GM23338 (cell line): ENCODE measurements at regions not wholly inside any gene's neighbourhood (a gene's known extent, or its start where the extent isn't known, plus 50 kb on each side); places are given as distances from the start of the nearest gene placed in this dataset.
A peak's percentile ranks its signal among the peaks of the same experiment; 100 is the strongest.

ENCODE experiments used
- ATAC-seq: fragments of 200-7000 bp; cut with Tn5 transposase; 3 replicates; pipeline ENCODE4 v1.9.1; 2020
- DNase-seq: peaks from one replicate; pipeline ENCODE4 v3.0.0-alpha.2; 2015; ENCODE audit warnings: low spot score
- H2AFZ ChIP-seq: fragments of 200-600 bp; sonication (generic); 2 replicates; pipeline ENCODE4 v1.8.0; 2016; ENCODE audit warnings: antibody characterized with exemption, mild to moderate bottlenecking, moderate library complexity
- H3F3A ChIP-seq: fragments of 200-600 bp; sonication (generic); replicated peaks from 2 replicates; pipeline ENCODE4 v1.8.0; 2017; ENCODE audit warnings: antibody characterized with exemption, mixed run types, low read depth
- H3K27ac ChIP-seq: fragments of 200-600 bp; sonication (generic); 2 replicates; pipeline ENCODE4 v1.6.1; 2016; ENCODE audit warnings: low read depth
- H3K27me3 ChIP-seq: fragments of 200-600 bp; sonication (generic); 2 replicates; pipeline ENCODE4 v1.8.0; 2016; ENCODE audit warnings: mild to moderate bottlenecking, mixed run types, moderate library complexity; ENCODE audit not compliant: insufficient read depth
- H3K36me3 ChIP-seq: fragments of 200-600 bp; sonication (generic); 2 replicates; pipeline ENCODE4 v1.8.0; 2016; ENCODE audit warnings: mild to moderate bottlenecking; ENCODE audit not compliant: insufficient read depth
- H3K4me1 ChIP-seq: fragments of 200-600 bp; sonication (generic); 2 replicates; pipeline ENCODE4 v1.8.0; 2016; ENCODE audit warnings: mild to moderate bottlenecking, moderate library complexity; ENCODE audit not compliant: insufficient read depth
- H3K4me2 ChIP-seq: fragments of 200-600 bp; sonication (generic); 2 replicates; pipeline ENCODE4 v1.7.1; 2017; ENCODE audit warnings: mixed run types
- H3K4me3 ChIP-seq: fragments of 200-600 bp; sonication (generic); 2 replicates; pipeline ENCODE4 v1.6.1; 2016; ENCODE audit warnings: mixed run types
- H3K79me2 ChIP-seq: fragments of 200-600 bp; sonication (generic); replicated peaks from 2 replicates; pipeline ENCODE4 v1.8.0; 2017; ENCODE audit warnings: mild to moderate bottlenecking; ENCODE audit not compliant: insufficient read depth
- H3K9me2 ChIP-seq: fragments of 200-600 bp; sonication (generic); 2 replicates; pipeline ENCODE4 v1.8.0; 2017; ENCODE audit not compliant: insufficient read depth
- H4K20me1 ChIP-seq: fragments of 200-600 bp; sonication (generic); replicated peaks from 2 replicates; pipeline ENCODE4 v1.8.0; 2017; ENCODE audit warnings: mild to moderate bottlenecking; ENCODE audit not compliant: insufficient read depth
- H3K27ac Mint-ChIP-seq: 2 replicates; pipeline ENCODE4 v1.8.0; 2020; ENCODE audit warnings: inconsistent platforms, mild to moderate bottlenecking, moderate library complexity, mixed read lengths
- H3K27me3 Mint-ChIP-seq: 3 replicates; pipeline ENCODE4 v1.8.0; 2022; ENCODE audit warnings: low read depth, mild to moderate bottlenecking, moderate library complexity, mixed read lengths, inconsistent platforms; ENCODE audit not compliant: insufficient read depth, poor library complexity
- H3K36me3 Mint-ChIP-seq: 3 replicates; pipeline ENCODE4 v1.8.0; 2021; ENCODE audit warnings: low read depth, mild to moderate bottlenecking, inconsistent platforms, moderate library complexity, mixed read lengths
- H3K4me1 Mint-ChIP-seq: 3 replicates; pipeline ENCODE4 v1.8.0; 2020; ENCODE audit warnings: mild to moderate bottlenecking, inconsistent platforms, mixed read lengths
- H3K4me3 Mint-ChIP-seq: 3 replicates; pipeline ENCODE4 v1.8.0; 2021; ENCODE audit warnings: moderate library complexity, mild to moderate bottlenecking, inconsistent platforms, mixed read lengths
- H3K9me3 Mint-ChIP-seq: 3 replicates; pipeline ENCODE4 v1.8.0; 2020; ENCODE audit warnings: moderate library complexity, mild to moderate bottlenecking, inconsistent platforms, mixed read lengths
- EZH2phosphoT487 ChIP-seq: fragments of 200-600 bp; sonication (generic); IDR thresholded peaks from one replicate; pipeline ENCODE4 v1.8.1; 2018; ENCODE audit warnings: antibody characterized with exemption; ENCODE audit not compliant: unreplicated experiment
- JUNB ChIP-seq: IDR thresholded peaks from one replicate; pipeline ENCODE4 v1.6.1; 2016; ENCODE audit warnings: antibody characterized with exemption; ENCODE audit not compliant: unreplicated experiment
- POLR2AphosphoS5 ChIP-seq: IDR thresholded peaks from 2 replicates; pipeline ENCODE4 v1.6.1; 2016; ENCODE audit warnings: antibody characterized with exemption, low read depth
- STAT1 ChIP-seq: IDR thresholded peaks from one replicate; pipeline ENCODE4 v1.6.1; 2016; ENCODE audit warnings: antibody characterized with exemption; ENCODE audit not compliant: unreplicated experiment
- ZNF114 ChIP-seq: fragments of 250-450 bp; sonication (Bioruptor Pico); IDR thresholded peaks from 2 replicates; pipeline ENCODE4 v1.5.0; 2020; ENCODE audit warnings: mild to moderate bottlenecking, moderate library complexity
- ZNF331 ChIP-seq: fragments of 250-450 bp; sonication (Bioruptor Pico); IDR thresholded peaks from 2 replicates; pipeline ENCODE4 v1.5.0; 2020; ENCODE audit warnings: low read depth, mild to moderate bottlenecking, moderate library complexity
- TF ChIP-seq, protein P1 (sequence below): IDR thresholded peaks from 2 replicates; pipeline ENCODE4 v1.6.1; 2016; ENCODE audit warnings: antibody characterized with exemption
- TF ChIP-seq, protein P2 (sequence below), 2 experiments: fragments of 200-600 bp in 1 of 2; sonication (generic) in 1 of 2; conservative IDR thresholded peaks; 2 replicates each; pipeline versions ENCODE4 v1.5.1 to v1.6.1; 2016 to 2017; ENCODE audit warnings: antibody characterized with exemption in 2 of 2, low read depth in 2 of 2, mild to moderate bottlenecking in 2 of 2, moderate library complexity in 1 of 2
- TF ChIP-seq, protein P3 (sequence below): fragments of 250-450 bp; sonication (Bioruptor Pico); IDR thresholded peaks from 2 replicates; pipeline ENCODE4 v1.5.0; 2020; ENCODE audit warnings: mild to moderate bottlenecking, moderate library complexity

DNA sequence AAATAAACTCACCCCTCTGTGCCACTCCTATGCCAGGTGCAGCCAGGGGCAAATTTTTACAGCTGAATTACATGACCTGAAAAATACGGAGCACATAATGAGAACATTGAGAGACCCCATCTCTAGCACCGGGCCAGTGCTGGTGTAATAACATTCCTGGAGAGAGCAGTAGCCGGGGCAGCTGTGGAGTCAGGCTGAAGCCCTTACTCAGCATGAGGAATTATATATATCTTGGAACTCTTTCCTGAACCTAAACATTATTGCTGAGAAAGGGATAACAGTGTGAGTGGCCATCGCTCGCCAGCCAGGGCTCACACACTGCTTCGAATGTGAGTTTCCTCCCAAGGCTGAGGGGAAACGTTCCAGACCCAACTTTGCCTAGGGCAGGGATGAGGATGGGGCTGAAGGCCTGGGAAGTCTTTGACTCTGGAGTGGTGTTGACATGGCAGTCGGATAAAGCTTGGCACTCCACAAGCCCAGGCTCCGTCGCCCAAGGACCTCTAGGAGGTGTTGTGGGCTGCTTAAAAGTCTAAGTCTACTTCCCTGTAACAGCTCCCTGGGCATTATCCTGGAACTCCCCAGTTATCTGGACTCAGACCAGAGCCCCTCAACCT lies 269.8 kb downstream of the CDC5L start:
- peak; percentile 27 for DNase-seq
- H3K4me3 ChIP-seq = no peak overlapping the region
- Mint-ChIP-seq H3K4me1 (peaks cover 18% of the 10 kb centered on the region), H3K27me3 (peaks cover 8% of the 10 kb centered on the region), H3K4me3 (no peak overlapping the region), H3K9me3 (no peaks in the 10 kb centered on the region), H3K36me3 (no peaks in the 10 kb centered on the region; the same call in 2 of the 3 replicates), H3K27ac (no peak overlapping the region)
- H3K36me3 ChIP-seq = no peaks in the 10 kb centered on the region
- H3K4me2 ChIP-seq = no peak overlapping the region
- no peaks in the 10 kb centered on the region for H4K20me1 ChIP-seq
- H3K27me3 ChIP-seq = no peaks in the 10 kb centered on the region
- no peak; the same call in 2 of the 3 replicates for ATAC-seq
- H3K4me1 ChIP-seq = peaks cover 9% of the 10 kb centered on the region
- no peak overlapping the region for H3K27ac ChIP-seq
- no peaks in the 10 kb centered on the region for H3F3A ChIP-seq
- H2AFZ ChIP-seq = 0 out of 2 replicates have a peak overlapping the region, but pooled peaks have one; percentile 64
- TF ChIP-seq EZH2phosphoT487 = no peak
- TF ChIP-seq JUNB = no peak
- no peak for TF ChIP-seq POLR2AphosphoS5
- TF ChIP-seq ZNF331 (CRISPR knock-in tag) = no peak
- TF ChIP-seq, protein P1, sequence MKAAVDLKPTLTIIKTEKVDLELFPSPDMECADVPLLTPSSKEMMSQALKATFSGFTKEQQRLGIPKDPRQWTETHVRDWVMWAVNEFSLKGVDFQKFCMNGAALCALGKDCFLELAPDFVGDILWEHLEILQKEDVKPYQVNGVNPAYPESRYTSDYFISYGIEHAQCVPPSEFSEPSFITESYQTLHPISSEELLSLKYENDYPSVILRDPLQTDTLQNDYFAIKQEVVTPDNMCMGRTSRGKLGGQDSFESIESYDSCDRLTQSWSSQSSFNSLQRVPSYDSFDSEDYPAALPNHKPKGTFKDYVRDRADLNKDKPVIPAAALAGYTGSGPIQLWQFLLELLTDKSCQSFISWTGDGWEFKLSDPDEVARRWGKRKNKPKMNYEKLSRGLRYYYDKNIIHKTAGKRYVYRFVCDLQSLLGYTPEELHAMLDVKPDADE = no peak
- TF ChIP-seq ZNF114 (CRISPR knock-in tag) = no peak
- TF ChIP-seq STAT1 = no peak
- TF ChIP-seq, protein P2, sequence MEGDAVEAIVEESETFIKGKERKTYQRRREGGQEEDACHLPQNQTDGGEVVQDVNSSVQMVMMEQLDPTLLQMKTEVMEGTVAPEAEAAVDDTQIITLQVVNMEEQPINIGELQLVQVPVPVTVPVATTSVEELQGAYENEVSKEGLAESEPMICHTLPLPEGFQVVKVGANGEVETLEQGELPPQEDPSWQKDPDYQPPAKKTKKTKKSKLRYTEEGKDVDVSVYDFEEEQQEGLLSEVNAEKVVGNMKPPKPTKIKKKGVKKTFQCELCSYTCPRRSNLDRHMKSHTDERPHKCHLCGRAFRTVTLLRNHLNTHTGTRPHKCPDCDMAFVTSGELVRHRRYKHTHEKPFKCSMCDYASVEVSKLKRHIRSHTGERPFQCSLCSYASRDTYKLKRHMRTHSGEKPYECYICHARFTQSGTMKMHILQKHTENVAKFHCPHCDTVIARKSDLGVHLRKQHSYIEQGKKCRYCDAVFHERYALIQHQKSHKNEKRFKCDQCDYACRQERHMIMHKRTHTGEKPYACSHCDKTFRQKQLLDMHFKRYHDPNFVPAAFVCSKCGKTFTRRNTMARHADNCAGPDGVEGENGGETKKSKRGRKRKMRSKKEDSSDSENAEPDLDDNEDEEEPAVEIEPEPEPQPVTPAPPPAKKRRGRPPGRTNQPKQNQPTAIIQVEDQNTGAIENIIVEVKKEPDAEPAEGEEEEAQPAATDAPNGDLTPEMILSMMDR (conservative IDR thresholded peaks at IDR 0.05; ENCODE audit: low read depth in 2 of 2) = peak in 1 of 2 experiments; percentile 55; a peak in 2 of 4 replicates
- H3K79me2 ChIP-seq = no peaks in the 10 kb centered on the region
- no peaks in the 10 kb centered on the region for H3K9me2 ChIP-seq

DNA sequence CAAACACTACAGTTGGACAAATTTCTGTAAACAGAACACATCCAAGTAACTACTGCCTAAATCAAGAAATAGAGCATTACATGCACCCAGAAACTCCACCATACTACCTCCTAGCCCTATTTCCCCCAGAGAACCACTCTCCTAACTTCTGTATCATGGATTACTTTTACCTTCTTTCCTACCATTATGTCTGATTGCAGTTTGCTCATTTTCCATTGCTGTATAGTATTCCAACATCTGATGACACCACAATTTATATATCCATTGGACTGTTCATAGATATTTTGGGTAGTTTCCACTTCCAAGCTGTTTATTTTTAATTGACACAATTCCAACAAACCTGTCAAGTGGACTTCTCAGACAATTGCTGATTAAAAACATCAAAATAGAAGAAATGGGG lies 271.1 kb downstream of the CDC5L start:
- H3K27ac ChIP-seq = no peak overlapping the region
- H4K20me1 ChIP-seq = no peaks in the 10 kb centered on the region
- no peak overlapping the region for H2AFZ ChIP-seq
- H3K27me3 ChIP-seq = no peaks in the 10 kb centered on the region
- H3K36me3 ChIP-seq = no peaks in the 10 kb centered on the region
- no peaks in the 10 kb centered on the region for H3K79me2 ChIP-seq
- peaks cover 15% of the 10 kb centered on the region for H3K4me1 ChIP-seq
- peaks cover 12% of the 10 kb centered on the region for H3K27me3 Mint-ChIP-seq
- H3F3A ChIP-seq = 0 out of 2 replicates have a peak, but pooled peaks cover 1% of the 10 kb centered on the region
- peaks cover 31% of the 10 kb centered on the region for H3K4me1 Mint-ChIP-seq
- no peak for DNase-seq
- no peaks in the 10 kb centered on the region; the same call in 2 of the 3 replicates for H3K36me3 Mint-ChIP-seq
- no peak overlapping the region for H3K4me2 ChIP-seq
- H3K9me3 Mint-ChIP-seq = no peaks in the 10 kb centered on the region
- H3K27ac Mint-ChIP-seq = no peak overlapping the region
- ATAC-seq = no peak
- no peak overlapping the region for H3K4me3 ChIP-seq
- no peaks in the 10 kb centered on the region for H3K9me2 ChIP-seq
- no peak overlapping the region for H3K4me3 Mint-ChIP-seq
- TF ChIP-seq, protein P2 (conservative IDR thresholded peaks at IDR 0.05; ENCODE audit: low read depth in 2 of 2) = no peak
- TF ChIP-seq, protein P3, sequence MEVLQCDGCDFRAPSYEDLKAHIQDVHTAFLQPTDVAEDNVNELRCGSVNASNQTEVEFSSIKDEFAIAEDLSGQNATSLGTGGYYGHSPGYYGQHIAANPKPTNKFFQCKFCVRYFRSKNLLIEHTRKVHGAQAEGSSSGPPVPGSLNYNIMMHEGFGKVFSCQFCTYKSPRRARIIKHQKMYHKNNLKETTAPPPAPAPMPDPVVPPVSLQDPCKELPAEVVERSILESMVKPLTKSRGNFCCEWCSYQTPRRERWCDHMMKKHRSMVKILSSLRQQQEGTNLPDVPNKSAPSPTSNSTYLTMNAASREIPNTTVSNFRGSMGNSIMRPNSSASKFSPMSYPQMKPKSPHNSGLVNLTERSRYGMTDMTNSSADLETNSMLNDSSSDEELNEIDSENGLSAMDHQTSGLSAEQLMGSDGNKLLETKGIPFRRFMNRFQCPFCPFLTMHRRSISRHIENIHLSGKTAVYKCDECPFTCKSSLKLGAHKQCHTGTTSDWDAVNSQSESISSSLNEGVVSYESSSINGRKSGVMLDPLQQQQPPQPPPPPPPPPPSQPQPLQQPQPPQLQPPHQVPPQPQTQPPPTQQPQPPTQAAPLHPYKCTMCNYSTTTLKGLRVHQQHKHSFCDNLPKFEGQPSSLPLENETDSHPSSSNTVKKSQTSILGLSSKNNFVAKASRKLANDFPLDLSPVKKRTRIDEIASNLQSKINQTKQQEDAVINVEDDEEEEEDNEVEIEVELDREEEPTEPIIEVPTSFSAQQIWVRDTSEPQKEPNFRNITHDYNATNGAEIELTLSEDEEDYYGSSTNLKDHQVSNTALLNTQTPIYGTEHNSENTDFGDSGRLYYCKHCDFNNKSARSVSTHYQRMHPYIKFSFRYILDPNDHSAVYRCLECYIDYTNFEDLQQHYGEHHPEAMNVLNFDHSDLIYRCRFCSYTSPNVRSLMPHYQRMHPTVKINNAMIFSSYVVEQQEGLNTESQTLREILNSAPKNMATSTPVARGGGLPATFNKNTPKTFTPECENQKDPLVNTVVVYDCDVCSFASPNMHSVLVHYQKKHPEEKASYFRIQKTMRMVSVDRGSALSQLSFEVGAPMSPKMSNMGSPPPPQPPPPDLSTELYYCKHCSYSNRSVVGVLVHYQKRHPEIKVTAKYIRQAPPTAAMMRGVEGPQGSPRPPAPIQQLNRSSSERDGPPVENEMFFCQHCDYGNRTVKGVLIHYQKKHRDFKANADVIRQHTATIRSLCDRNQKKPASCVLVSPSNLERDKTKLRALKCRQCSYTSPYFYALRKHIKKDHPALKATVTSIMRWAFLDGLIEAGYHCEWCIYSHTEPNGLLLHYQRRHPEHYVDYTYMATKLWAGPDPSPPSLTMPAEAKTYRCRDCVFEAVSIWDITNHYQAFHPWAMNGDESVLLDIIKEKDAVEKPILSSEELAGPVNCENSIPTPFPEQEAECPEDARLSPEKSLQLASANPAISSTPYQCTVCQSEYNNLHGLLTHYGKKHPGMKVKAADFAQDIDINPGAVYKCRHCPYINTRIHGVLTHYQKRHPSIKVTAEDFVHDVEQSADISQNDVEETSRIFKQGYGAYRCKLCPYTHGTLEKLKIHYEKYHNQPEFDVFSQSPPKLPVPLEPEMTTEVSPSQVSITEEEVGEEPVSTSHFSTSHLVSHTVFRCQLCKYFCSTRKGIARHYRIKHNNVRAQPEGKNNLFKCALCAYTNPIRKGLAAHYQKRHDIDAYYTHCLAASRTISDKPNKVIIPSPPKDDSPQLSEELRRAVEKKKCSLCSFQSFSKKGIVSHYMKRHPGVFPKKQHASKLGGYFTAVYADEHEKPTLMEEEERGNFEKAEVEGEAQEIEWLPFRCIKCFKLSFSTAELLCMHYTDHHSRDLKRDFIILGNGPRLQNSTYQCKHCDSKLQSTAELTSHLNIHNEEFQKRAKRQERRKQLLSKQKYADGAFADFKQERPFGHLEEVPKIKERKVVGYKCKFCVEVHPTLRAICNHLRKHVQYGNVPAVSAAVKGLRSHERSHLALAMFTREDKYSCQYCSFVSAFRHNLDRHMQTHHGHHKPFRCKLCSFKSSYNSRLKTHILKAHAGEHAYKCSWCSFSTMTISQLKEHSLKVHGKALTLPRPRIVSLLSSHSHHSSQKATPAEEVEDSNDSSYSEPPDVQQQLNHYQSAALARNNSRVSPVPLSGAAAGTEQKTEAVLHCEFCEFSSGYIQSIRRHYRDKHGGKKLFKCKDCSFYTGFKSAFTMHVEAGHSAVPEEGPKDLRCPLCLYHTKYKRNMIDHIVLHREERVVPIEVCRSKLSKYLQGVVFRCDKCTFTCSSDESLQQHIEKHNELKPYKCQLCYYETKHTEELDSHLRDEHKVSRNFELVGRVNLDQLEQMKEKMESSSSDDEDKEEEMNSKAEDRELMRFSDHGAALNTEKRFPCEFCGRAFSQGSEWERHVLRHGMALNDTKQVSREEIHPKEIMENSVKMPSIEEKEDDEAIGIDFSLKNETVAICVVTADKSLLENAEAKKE (CRISPR knock-in tag) = no peak
- TF ChIP-seq EZH2phosphoT487 (no peak), ZNF114 (CRISPR knock-in tag) (no peak)
